ENCODE measurements at regions not wholly inside any gene's neighbourhood (a gene's known extent, or its start where the extent isn't known, plus 50 kb on each side); places are given as distances from the start of the nearest gene placed in this dataset.

- no peak for DNase-seq
Observed at GRCh38 chr6:48200869-48201390, 89.9 kb upstream of the PTCHD4 start.

DNA sequence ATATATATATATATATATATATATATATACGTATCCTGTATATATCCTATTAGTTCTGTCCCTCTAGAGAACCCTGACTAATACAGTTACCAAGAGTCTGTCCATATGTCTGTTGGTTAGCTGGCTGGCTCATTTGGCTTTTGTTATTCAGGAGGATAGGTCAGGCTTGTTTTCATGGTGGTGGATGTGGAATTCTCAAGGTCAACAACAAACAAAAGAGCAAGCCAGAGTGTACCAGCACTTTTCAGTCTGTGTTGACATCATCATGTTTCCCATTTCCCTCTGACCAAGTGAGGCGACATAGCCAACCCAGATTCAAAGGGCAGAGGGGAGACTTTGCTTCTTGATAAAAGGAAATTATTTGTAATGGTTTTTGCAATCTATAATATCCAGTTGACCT, 88.5 kb upstream of the PTCHD4 start:
- DNase-seq: no peak

- no peak for DNase-seq
Observed at GRCh38 chr6:48197941-48198340, 86.9 kb upstream of the PTCHD4 start.

- no peak for DNase-seq
Observed at GRCh38 chr6:48194596-48195295, 83.7 kb upstream of the PTCHD4 start.

DNA sequence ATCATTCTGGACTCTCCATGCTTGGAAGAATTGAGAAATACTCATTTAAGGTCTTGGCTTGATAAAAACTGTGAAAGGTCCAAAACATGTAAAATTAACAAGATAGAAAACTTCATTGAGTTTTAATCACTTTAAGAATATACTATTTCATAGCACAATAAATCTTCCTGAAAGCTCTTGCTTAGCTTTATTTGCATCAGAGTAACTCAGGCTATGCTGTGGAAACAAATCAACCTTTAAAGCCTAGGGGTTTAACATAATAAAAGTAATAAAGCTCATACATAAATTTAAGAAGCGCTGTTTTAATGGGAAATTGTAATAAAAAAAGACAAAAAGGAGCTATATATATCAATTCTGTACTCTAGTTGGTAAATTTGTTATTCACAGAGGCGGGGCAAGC, 77.2 kb upstream of the PTCHD4 start:
- no peak for DNase-seq

GRCh38 chr6:48186746-48187145, 75.7 kb upstream of the PTCHD4 start:
- no peak for DNase-seq

DNA sequence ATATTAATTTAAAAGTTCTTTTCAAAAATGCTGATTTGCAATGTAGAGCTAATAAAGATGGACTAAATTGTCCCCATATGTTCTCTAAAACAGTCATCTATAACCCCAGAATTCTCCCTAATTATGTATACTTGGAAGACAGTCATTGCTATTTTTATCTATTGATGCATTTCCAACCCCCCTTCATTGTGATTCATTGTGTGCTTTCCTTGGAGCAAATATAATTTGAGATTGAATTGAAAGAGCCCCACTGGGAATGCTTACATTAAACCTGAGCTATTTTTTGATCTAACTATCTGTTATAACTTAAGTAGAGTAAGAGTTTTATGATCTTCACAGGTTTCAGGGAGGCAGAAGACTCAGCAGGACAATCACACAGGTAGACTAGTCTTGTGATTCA, 73.7 kb upstream of the PTCHD4 start:
- no peak for DNase-seq

DNA sequence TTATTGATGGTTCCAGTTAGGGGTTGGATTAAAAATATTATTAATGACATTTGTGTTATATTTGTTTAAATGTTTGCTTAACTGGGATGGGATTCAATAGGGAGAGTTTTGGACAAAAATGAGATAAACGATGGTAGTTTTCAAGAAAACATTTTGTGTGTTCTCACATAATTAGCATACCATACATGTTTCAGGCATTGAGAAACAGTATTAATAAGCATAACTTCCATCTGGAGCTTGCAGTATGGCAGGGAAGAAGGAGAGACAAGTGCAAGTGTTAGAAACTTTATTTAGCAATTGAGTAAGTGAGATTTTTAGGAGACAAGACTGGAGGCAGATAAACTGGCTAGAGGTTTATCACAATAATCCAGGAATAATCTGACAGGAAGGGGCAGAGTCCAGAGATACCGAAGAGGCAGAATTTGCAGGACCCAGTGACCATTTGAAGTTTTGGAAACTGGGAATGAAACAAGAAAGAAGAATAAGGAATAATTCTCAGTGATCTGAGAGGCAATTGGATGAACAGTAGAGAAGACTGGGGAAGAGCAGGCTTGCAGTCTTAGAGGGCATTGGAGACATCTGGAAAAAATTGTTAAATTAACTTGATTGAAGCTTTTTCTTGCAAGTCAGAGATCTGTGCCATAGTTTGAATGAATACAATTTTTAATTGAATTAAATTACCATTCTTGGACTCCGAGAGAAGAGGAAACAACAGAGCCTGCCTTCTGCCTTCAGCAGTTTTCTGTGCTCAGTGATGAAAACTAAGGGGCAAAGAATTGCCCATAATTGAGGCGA, 73.0 kb upstream of the PTCHD4 start:
- no peak for DNase-seq

- DNase-seq: no peak
Observed at GRCh38 chr6:48183178-48183577, 72.2 kb upstream of the PTCHD4 start.

DNA sequence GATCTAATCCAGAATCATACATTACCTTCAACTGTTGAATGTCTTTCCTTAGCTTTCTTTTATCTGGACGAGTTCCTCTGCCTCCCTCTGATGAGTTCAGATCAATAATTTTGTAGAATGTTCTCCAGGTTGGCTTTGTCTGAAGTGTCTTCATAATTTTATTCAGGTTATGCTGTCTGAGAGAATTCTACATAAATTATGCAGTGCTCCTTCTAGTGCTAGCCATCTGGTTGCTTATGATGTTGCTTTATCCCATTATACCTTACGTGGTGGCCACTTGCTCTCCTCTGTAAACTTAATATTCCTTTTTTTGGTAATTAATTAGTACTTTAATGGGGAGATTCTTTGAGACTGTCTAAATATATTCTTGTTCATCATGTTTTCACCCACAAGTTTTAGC, 67.7 kb upstream of the PTCHD4 start:
- no peak for DNase-seq

GRCh38 chr6:48177786-48178185, 66.8 kb upstream of the PTCHD4 start:
- DNase-seq: no peak

- DNase-seq: no peak
Observed at GRCh38 chr6:48176645-48177308, 65.8 kb upstream of the PTCHD4 start.

DNA sequence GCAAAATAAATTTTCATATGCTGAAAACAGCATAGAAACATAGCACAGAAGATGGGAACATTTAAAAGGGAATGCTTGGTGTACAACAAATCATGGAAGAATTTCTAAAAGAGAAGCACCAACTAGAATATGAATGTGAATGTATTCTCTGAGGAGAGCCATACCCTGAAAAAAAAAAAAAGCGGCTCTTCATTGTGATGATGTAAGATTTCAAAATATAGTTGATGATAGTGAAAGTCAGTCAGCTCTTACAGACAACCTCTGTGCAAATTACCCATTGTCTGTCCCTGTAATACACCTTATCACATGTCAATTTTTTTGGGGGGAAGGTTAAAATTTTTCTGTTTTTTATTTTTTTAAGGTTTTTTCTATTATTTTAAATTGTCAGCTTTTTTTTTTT, 58.6 kb upstream of the PTCHD4 start:
- no peak for DNase-seq

Measured in NCI-H510A (cell line).